ENCODE measurements at regions not wholly inside any gene's neighbourhood (a gene's known extent, or its start where the extent isn't known, plus 50 kb on each side); places are given as distances from the start of the nearest gene placed in this dataset.
"Not testable (repeated sequence)": the region's sequence is repeated elsewhere in the genome, so short reads cannot be mapped to it uniquely, and the experiment has no call there.

DNA sequence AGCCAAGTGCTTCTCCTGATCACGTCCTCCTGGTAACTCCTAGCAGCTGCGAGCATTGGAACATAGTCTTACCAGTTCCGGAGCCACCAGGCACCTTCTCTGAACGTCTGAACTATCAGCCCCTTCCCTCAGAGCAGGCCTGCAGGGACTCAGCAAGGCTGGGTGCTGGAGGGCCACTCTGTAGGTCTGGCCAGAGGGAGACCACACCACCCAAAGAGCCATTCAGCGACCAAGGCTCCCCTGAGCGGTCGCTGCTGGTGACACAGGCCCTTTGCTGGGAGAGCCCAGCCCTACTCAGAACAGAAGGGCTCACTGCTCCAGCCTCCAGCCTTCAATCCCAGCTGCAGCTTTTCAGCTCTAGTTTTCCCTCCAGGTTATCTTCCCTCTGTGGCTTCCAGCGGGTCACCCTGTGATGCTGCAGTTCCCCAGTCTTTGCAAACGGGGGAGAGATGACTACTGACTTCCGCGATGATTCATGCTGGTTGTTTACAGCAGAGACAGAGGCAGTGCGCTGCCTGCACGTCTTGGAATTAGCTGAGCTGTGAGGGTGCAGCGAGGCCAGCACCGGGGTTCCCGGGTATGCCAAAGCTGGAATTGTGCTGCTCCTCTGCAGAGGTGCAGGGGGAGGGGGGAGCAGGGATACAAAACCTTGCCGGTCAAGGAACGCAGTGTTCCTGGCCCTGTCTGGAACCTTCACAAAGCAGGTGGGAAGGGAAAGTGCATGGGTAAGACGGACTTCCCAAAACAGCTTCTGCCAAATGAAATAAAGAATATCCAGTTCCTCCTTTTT, 161.4 kb downstream of the LY86 start:
- DNase-seq (ENCODE audit: low read depth), result peak; percentile 25

DNA sequence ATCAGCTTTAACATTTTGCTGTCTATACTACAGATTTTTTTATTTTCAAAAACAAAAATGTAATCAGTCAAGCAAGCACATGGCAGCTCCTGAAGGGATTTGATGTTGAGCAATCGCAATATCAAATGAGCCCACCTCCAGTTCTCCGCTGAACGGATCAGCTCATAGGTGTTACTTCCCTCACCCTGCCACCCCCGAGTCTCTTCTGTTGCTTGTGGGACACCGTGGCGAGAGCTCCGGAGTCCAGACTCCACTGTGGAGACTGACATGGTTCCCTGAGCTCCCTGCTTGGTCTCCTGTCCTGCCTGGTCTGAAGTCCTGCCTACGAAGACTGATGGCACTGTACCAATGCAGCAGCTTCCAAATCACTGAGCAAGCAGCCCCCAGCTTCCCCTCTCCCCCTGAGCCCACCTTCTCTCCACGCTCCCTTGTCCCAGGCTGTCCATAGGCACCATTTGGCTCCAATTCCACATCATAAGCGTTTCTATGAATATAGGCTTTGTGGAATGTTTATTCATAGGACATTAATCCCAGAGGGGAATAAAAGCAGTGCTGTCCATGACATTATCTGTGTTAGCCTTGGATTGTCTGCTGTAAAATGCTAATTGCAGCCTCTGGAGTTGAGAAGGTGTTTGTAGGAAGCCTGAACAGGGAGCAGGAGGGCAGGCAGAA, 162.2 kb downstream of the LY86 start:
- DNase-seq (ENCODE audit: low read depth), result no peak

DNA sequence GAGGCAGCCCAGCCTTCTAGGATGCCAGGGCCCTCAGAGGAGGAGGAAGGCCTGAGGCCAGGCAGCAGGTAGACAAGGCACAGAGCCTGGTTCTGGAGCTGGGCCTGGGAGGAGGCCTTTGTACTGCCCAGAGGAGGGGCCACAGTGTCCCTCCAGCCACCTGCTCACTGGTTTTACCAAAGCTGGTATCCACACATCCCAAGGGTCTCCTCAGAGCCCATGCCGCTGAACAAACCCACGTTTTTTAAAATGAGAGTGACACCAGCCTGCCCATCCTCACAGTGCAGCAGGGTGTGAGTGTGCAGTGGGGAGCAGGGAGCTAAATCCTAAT, 162.7 kb downstream of the LY86 start:
- no peak for DNase-seq (ENCODE audit: low read depth)

DNA sequence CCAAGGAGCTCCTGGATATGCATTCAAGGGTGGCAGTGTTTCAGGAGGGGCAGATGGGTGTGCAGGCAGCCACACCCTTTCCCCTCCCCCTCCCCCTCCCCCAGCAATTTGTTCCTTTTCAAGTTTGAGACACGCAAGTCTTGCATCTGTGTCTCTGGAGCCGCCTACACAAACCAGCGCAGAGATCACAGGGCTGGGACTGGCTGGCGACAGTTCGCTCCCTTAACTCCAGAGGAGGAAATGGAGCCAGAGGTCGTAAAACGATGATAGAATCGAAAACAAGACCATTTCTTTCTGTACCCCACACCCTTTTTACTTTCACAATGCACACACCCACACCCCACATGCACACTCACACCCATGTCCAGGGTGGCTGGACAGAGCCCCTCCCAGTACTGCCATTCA, 163.1 kb downstream of the LY86 start:
- DNase-seq (ENCODE audit: low read depth), result peak; percentile 7

DNA sequence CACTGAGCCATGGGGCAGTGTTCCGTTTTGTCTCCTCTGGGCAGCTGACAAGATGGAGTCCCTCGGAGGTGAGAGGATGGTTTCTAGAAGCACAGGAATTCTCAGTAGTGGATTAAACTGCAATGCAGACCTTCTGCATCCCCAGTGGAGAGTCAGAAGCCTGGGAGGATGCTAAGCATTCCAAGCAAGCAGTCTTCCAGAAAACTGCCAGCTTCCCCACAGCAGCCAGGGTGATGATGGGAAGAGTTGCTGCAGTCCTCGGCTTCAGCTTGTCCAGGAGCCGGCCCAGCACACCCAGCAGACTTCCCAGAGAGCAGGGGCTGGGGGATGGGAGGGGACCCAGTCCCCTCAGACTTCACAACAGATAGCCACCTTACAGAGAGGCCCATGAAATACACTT, 163.6 kb downstream of the LY86 start:
- DNase-seq (ENCODE audit: low read depth), result no peak

DNA sequence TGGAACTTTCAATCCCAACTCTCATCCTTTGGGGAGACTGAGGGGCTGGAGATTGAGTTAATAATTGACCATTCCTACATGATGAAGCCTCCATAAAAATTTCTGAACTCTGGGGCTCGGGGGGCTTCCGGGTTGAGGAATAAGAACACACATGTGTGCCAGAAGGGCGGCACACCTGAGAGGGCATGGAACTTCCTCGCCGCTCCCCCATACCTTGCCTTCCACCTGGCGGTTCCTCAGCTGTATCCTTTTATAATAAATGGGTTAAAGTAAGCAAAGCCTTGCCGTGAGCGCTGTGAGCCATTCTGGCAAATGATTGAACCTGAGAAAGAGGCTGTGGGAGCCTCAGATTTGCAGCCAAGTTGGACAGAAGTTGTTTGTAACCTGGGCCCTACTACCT, 164.8 kb downstream of the LY86 start:
- no peak for DNase-seq (ENCODE audit: low read depth)

DNA sequence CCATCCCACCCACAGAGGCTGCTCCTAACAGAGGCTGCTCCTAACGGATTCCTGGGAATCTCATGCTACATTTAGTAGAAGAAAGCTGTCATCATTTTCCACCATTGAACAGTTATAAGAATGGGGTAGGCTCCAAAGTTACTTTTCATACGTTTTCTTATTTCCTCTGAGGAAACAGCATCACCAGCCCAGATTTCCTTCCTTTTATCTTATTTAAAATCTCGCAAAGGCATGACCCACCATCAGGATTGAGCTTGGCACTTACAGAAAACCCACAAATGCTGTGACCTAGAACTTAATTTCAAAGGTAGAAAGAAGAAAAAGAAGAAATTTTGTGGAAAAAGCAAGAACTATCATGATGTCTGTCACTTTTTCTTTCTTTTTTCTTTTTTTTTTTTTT, 168.0 kb downstream of the LY86 start:
- DNase-seq (ENCODE audit: low read depth), result no peak

DNA sequence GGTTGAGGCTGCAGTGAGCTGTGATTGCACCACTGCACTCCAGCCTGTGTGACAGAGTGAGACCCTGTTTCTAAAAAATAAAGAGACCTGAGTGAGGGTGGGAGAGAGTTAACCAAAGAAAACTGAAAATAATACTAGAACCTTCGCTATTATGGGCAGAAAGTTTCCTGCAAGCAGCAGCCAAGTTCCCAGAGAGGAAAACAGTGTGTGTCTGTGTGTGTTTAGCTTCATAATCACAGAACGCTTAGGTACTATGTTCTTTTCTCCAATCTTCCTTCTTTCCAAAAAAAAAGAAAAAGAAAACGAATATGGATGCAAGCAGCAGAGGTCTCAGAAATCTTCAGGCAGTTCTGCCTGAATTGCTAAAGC, 170.0 kb downstream of the LY86 start:
- no peak for DNase-seq (ENCODE audit: low read depth)

DNA sequence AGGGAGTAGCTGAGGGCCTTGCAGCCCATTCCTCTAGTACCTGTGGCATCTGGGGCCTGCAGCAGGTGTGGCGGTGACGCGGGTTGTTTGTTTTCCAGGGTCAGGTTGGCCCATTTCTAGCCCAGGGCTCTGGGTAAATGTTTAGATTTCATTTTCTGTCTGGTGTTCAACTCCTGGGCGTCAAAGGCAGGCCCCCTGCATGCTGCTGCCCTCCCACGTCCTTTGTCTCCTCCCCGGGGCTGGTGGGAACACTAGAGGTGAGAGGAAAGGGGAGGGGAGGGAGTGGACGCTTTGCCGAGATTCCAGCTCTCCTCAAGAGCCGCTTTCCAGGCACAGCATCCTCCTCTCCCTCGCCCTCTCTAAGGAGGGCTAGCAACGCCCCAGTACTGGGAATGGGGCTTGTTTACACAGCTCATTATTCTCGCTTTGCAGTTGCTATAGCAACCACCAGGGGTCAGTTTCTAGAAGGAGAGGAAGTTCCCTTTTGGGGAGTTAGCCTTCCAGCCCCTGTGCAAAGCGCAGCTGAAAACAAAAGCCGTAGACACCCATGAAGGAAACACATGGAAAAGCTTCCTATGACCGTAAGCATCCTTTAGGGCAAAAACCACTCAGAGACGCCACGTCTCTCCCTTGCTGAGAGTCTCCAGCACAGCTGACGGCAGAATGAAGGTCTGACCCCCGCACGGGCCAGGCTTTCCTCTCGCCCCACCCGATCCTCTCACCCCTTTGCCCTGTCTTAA, 170.6 kb downstream of the LY86 start:
- DNase-seq (ENCODE audit: low read depth), result no peak

DNA sequence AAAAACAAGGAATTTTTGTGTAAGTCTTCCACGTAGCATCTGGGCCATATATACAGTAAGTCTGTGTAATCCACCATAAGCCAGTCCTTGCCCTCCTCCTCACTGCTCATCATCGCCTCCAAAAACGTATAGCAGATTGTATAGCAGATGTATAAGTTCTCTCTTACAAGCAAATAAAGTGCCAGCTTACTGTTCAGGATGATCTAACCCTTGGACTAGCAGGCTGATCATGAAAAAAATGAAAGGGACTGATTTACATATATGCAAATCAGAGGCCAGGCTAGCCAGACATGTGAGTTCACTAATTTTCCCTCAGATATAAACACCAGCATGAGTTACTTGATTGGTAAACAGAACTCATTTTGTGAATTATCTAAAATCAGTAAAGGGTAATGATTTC, 171.5 kb downstream of the LY86 start:
- DNase-seq (ENCODE audit: low read depth), result no peak

DNA sequence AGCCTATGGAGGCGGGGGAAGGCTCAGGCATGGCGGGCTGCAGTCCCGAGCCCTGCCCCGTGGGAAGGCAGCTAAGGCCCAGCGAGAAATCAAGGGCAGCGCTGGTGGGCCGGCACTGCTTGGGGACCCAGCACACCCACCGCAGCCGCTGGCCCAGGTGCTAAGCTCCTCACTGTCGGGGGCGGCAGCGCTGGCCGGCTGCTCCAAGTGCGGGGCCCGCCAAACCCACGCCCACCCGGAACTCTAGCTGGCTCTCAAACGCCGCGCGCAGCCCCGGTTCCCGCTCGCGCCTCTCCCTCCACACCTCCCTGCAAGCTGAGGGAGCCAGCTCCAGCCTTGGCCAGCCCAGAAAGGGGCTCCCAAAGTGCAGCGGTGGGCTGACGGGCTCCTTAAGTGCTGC, 174.0 kb downstream of the LY86 start:
- not testable (repeated sequence) for DNase-seq (ENCODE audit: low read depth)

DNA sequence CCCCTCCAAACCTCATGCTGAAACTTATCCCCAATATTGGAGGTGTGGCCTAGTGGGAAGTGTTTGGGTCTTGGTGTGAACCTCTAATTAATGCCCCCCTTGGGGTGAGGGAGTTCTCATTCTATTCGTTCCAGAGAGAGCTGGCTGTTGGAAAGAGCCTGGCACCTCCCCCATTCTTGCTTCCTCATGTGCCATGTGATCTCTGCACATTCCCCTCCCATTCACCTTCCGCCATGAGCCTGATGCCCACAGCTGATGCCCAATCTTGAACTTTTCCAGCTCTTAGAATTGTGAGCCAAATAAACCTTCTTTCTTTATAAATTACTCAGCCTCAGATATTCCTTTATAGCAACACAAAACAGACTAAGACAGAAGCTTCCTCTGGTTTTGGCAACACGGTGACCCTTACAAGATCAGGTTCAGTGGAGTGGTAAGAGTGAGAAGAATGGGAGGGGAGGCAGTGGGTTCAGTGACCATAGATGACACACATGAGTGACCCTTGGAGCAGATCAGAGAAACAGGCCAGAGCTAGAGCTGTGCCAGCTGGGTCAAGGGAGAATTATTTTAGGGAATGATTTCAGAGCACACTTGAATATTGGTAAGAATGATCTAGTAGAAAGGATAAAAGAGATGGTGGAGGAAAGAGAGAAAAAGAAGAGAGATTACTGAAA, 176.4 kb downstream of the LY86 start:
- no peak for DNase-seq (ENCODE audit: low read depth)

DNA sequence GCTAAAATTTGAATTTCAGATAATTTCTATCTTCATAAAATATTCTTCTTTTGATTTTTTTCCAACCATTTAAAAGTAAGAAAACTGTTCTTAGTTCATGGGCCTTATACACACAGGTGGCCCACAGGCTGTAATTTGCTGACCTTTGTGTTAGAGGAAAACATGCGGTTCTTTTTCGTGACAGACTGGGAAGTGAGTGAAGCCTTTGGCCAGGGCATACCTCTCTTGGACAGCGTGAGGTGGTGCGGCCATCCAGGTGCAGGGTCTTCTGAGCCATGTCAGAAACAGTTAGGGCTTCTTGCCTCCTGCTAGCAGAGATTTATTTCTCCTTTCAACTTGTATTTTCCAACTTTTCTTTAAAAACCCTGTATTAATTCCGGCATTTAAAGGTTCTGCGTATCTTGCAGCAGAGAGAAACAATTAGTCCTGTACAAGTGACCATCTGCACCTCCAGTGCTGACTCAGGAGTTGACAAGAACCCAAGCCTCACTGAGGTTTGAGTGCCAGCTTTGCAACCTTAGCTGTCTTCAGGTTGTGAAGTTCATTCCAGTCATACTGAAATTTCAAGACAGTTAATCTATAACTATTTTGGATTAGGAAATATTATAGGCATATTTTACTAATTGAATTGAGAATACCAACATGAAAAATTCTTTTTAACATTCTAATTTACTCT, 177.8 kb downstream of the LY86 start:
- DNase-seq (ENCODE audit: low read depth), result no peak

DNA sequence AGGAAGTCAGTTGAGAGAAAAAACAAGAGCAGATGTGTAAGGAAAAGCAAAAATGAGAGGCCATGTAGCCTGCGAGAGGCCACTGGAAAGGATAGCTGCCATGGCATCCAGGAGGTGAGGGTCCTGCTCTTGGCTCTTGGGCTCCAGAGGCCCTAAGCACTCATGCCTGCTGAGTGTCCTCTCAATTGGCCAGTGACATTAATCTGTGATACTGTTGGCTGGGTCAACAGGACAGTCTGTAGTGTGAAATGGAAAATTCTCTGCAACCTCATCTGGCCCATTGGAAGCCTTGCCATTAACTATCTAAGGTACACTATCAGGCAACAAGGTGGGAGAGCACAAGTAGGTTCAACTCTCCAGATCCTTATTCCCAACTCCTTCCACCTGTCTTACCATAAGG, 180.9 kb downstream of the LY86 start:
- no peak for DNase-seq (ENCODE audit: low read depth)

DNA sequence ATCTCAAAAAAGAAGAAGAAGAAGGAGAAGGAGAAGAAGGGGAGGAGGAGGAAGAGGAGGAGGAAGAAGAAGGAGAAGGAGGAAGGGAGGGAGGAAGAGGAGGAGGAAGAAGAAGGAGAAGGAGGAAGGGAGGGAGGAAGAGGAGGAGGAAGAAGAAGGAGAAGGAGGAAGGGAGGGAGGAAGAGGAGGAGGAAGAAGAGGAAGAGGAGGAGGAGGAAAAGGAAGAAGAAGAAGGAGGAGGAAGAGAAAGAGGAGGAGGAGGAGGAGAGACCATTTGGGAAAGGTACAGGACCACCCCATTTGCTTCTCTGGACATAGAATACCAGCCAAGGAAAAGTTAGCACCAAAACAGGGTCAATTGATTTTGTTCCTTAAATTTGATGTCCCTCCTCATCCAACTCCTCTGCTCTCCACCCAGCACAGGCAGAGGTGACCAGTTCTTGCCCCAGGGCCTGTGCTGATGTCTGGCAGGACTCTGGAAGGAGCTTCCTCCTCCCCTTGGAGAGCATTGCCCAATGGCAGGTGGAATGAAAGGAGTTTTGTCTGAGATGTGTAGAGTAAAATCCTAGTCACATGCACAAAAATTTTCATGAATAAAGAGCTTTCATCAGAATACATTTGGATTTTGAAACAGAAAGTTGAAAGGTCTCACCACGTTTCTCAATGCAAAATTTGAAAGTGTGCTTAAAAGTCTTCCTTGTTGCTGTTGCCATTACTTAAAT, 182.9 kb downstream of the LY86 start:
- no peak for DNase-seq (ENCODE audit: low read depth)

DNA sequence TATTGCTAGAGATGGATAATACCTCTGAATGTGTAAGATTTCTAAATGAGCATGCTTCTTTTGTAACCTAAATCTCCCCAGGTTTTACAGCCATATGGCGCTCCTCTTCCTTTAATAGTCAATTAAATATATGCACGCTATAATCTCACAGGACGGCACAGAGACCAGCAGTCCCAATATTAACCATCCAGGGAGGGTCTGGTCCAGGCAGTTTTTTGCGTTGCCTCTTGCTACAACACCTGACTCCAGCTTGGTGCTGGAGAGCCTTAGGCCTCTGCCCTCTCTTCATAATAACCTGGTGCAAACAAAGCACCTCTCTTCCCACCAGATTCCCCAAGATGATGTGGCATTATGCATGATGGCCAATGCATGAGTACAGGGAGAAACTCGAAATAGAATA, 183.4 kb downstream of the LY86 start:
- no peak for DNase-seq (ENCODE audit: low read depth)

DNA sequence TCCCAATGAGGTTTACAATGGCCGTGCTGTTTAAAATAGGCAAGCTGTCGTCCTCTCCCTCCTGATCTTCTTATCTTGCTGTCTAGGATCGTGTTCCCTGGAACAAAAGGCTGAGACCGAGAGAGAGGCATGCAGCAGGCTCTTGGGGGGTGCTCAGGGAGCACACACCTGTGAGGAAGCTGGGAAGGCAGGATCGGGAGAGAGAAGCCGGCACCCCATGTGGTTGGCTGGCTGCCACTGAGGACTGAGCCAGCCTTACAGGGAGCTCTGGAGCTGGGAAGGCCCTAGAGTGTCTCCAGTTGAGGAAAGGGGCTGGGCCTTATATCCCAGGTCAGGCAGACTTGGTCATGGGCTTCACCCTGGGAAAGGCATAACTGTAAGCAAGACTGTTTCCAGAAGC, 184.2 kb downstream of the LY86 start:
- no peak for DNase-seq (ENCODE audit: low read depth)

DNA sequence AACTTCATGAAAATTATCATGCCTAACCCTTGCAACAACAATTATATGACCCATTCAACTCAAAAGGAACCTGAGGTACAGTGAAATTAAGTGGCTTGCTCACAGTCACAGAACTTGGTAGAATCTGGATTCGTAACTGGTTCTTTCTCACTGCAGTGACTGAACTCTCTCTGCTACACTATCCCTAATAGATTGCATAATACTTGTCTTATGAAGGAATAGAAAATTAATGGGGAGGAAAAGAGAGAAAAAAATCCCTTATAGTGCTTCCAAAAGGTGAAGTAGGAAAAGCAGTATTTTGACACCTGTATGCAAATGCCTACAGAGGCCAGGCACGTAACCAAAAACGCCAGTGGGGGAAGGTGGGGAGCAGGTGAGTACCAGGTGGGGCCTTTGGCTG, 186.6 kb downstream of the LY86 start:
- no peak for DNase-seq (ENCODE audit: low read depth)

DNA sequence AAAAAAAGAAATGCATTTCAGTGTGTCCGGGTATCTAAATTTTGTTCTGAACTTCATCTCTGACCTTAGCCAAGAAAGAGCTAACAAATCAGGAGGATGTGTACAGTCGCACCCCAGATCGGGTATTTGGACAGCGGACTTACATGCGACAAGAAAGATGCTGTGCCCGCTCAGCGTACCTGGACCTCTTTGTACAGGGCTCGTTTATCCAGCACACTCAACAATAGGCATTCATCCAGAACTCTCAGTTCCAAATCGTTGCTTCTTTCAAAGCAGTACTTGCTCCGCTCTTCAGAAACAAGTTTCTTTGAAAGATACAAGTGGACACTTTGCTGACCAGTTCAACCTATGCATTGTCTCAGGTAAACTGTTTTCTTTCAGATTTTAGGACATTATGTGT, 191.7 kb downstream of the LY86 start:
- DNase-seq (ENCODE audit: low read depth), result no peak

DNA sequence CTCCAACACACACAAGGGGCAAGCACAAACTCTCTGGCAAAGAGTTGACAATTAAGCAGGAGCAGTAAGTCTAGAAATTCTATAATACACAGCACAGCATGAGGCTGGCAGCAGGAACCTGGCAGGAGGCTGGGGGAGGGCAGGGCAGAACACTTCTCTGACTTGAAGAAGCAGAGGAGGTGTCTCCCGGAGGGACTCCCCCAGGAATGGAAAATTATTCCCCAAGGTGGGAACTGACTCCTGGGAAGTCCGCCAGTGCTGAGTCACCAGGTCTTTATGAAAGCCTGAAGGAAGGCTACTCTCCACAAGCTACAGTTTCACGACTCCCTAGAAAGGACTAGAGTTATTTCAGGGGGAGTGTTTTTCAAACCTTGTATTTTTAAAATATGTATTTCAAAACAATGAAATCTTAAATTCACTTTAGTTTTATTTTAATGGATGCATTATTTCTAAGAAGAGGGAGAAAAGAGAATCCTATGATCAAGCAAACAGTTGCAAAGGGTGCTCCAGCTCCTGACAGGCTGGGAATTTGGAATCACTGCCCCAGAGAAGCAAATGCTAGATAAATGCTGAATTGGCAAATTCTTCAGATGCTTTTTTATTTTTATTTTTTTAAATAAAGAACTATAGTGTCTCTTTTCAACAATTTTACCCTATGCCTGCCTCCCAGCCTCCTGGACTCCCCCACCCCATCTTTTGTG, 192.8 kb downstream of the LY86 start:
- DNase-seq (ENCODE audit: low read depth), result no peak

DNA sequence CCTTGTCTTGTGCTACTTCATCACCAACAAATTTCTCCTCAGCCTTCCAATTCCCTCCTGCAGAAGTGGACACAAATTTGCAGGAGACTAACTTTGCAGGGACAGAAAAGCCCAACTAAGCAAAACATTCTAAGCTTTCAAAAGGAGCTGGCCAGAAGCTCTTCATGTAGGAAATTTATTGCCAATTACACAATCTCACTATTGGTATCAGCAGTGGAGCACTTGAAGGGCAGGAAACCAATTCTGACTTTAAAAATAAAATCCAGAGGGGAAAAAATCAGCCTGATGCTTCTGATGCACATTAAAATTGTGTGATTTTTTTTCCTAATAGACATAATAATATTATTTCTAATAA, 193.3 kb downstream of the LY86 start:
- DNase-seq (ENCODE audit: low read depth), result no peak
